GM18909 (cell line): ENCODE measurements at regions not wholly inside any gene's neighbourhood (a gene's known extent, or its start where the extent isn't known, plus 50 kb on each side); places are given as distances from the start of the nearest gene placed in this dataset.
A peak's percentile ranks its signal among the peaks of the same experiment; 100 is the strongest.

Experiments used
- ATAC-seq: cut with Tn5 transposase; IDR thresholded peaks from one replicate; pipeline ENCODE4 v1.9.1; 2021; ENCODE audit warnings: mild to moderate bottlenecking; ENCODE audit not compliant: unreplicated experiment, poor library complexity

DNA sequence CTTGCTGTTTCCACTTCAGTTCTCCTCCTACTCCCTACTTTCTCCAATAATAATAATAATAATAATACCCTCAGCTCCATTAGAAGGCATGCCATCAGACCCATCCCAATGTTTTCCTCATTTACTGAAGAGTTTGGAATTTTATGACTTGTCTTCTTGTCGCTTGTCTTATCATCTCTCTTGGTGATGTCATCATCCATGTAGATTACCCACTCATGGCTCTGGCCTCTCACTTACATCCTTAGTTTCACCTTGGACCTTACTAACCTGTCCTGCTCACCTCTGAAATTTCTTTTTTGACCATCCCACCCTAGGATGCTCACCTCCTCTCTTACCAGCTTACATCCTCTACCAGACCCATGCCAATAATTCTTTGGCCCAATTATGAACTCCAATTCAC lies 329.3 kb downstream of the ACTL7B start:
- no peak for ATAC-seq

DNA sequence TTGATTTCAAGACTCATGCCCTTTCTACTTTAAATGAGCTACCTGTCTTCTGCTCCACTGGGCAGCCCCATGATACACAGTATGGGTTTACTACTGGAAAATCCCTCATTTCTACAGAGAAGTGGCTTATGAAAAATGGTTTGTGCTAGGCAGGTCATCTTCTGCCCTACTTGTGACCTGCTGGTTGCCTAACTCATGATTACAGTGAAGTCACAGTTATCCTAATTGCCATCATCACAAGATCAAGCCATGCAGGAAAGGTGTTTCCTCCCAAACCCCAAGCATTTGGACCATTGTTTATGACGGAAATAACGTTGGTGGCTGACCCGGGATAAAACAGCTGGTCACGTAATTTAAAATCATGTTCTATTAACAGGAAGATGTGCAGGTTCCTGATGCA lies 330.6 kb downstream of the ACTL7B start:
- no peak for ATAC-seq

DNA sequence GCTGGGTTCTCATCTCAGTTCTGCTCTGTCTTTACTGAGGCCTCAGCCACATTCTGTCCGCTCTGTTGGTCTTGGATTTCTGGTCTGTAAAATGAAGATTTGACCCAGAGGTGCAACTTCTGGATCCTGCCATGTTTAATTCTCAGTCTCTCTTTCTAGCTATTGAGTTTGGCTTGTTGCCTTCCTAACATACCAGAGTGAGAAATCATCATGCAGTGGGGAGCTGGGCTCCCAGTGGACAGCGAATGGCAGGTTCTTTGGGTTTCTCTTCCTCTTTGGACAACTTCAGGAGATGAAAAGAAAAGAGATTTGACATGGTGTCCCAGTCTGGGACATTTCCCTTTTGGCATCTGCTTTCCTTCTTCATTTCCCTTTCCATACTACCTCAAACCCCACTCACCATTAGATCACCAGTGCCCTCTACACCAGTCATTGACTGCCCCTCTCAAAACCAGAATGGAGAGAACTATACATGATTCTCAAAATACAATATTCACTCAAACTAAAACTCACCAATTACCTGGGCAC lies 334.7 kb downstream of the ACTL7B start:
- no peak for ATAC-seq

DNA sequence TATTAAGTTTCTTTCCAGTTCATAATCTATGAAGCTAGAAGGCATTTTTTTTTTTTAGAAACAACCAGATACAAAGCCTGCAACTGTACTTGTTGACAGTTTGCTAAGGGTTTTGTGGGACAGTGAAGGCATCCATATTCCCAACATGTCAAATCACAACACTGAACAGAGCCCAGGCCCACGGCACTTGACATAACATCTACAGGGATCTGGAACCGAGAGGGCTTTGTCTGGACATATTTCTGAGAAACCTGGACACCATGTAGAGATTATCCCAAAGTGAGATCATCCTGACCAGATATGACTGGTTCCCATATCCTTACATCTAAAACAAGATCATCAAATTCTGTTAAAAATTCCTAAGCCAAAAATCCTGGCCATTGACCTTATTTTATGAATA lies 336.3 kb downstream of the ACTL7B start:
- no peak for ATAC-seq

DNA sequence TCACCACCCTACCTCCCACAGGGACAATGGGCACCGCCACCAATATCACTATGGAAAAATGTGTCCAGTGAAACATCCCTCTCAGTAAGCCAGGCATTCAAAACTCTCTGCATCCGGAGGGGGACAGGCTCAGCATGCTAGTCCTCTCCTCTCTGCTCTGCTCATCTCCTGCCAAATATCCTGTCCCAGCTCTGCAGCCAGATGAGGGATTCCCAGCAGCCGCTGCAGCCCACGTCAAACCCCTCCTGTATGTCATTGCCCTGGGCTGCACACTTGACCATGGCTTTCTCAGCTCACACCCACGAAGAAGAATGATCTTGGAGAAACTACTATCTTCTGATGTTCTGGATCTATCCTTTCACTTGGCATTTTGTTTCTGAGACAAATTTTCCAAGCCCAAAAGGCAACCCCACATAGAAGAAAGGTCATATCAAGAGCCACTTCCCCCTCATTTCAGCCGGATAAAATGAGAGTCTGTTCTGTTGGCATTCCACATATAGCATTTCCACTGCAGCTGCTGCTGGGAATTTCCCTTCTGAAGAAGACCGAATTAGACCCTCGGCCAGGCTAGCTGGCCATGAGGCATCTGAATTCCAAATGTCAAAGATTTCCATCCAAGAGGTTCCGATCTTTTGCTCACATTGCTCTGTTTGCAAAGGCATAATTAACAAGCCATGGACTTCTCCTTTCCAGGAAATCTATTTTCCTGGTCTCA lies 338.0 kb downstream of the ACTL7B start:
- ATAC-seq: no peak

DNA sequence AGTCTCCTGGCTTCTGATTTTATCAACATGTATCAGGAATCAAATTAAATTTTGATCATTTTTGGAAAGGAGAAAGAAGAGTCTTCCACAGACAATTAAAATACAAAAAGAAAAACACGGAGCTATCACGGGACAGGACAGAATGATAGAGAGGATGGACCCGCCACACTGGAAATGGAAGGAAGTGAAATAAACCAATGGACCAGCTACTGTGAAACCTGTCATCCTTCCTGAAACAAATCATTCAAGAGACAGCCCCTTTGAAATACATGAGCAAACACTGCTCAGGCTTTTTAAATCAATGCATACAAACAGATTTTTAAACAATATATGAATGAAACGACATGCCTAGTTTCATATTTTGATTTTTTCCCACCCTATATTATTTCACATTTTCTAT lies 339.4 kb downstream of the ACTL7B start:
- ATAC-seq: no peak

DNA sequence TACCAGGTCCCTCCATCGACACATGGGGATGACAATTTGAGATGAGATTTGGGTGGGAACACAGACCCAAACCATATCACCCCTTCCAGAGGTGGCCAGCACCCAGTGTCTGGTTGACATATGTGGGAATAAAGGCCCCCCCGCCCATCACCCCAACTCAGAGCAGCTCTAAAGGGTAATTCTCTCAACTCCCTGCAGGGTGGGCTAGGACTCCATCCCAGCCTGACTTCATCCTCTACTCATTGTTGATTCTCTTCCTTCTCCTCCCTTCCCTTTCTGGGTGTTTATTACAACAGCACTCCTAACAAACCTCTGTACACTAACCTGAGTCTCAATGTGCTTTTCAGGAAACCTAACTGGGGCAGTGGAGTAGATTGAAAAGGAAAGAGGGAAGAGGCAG lies 339.9 kb downstream of the ACTL7B start:
- no peak for ATAC-seq

DNA sequence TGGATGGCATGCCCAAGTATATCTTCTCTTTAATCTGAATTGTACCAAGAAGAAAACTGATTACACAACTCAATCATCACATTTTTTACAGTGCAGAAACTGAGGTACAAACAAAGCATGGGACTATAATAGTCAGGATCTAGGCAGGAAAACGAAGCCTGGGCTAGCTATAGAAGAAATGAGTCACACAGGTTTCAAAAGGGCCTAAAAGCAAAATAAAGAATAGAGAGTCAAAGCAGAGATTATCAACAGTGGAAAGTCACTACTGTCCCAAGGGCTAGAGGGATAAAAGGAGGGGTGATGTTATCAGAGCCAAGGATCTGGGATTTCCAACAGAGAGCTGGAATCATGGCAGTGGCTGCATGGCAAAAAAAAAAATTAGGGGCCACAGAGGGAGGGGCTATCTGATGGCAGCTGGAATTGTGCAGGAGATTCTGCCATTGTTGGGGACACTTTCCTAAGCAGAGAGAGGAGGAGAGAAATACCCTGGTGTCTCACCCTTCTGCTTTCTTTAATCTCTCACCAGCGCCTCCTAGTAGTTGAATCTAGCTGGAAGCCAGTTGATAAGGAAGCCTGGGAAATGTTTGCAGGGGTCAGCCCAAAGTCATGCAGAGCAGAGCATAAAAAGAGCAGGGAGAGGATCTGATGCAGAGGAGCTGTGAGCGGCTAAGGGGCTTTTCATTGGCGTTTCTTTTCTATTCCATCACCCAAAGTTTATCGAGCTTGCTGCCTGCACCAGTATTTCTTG lies 343.2 kb downstream of the ACTL7B start:
- no peak for ATAC-seq

DNA sequence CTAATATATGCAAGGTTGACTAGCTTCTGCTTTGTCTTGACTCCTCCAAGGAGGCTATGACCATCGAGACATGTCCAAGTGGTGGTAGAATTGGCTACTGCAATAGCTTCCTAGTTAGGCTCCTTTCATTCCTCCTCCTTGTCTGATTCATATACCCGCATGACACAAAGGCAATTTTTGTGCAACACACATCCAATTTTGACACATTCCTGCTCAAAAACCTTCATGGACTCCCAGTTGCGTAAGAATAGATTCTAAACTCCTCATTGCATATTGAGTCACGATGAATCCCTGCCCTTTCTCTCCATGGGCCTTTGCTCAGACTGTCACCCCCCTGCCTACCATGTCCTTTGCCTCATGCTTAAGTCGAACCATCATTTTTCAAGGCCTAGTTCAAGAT lies 344.5 kb downstream of the ACTL7B start:
- no peak for ATAC-seq

DNA sequence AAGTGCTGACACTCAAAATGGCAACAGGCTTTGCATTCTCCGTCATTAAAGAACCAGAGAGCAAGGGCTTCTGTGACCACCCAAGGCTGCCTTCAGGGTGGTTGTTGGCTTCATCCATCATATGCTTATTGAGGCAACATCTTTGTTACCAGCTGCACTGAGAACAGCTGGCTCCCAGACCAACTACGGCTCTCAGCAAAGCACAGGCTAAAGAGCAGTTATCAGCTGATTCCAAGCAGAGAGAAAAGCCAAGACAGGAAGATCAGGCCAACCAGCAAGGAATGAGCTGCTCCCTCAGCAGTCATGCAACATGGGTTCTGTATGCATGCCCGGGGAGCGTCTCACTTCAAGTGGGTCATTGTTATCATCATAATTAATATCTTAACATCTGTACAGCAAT lies 358.9 kb downstream of the ACTL7B start:
- no peak for ATAC-seq

DNA sequence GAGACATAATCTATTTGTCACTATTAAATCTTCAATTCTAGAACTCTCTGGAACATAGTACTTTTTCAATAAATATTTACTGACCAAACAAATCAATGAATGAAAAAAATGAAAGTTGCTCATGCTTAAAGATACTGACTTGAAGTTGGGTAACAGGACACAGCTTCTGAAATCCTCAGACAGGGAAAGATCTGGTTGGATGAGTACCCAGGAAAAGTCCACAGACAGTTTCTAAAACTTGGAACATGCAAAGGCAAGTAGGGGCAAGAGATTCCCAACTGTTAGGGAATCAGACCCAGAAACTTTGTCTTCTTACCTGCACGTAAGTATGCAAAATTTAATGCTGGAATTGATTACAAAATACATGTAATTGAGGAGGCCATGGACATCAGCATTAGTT lies 366.2 kb downstream of the ACTL7B start:
- ATAC-seq: no peak

DNA sequence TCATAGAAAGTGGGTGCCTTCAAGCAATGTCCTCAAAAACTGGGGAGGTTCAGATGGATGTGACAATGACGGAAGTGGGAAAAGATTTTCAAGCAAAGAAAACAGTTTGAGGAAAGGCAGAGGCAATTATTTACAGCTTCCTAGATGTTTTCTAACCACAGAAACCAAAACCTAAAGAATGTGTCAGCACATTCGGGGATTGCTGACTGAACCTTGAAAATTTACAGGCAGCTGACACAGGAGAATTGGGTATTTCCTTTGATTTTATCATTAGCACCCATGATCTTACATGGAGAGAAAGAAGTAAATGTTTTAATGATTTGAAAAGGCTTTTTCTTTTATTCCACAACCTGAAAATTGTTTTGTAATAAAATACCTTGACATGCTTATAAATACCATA lies 369.0 kb downstream of the ACTL7B start:
- ATAC-seq: no peak

DNA sequence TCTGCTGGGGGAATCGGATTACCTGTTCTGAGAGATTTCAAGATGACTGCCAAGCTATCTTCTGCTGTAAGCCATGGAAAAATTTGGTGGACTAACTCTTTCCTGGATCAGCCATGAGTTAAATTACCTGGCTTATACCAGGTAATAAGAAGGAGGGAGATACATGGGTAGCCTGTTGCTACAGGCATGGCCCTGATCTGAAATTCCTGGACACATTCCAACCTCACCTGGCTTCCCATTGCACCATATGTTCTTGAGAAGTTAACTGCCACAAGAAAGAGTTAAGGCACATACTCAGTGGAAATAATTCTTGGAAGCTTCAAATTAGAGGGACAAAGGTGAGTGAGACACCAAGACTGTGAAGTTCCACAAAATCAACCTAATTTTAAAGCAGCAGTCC lies 371.3 kb downstream of the ACTL7B start:
- no peak for ATAC-seq

DNA sequence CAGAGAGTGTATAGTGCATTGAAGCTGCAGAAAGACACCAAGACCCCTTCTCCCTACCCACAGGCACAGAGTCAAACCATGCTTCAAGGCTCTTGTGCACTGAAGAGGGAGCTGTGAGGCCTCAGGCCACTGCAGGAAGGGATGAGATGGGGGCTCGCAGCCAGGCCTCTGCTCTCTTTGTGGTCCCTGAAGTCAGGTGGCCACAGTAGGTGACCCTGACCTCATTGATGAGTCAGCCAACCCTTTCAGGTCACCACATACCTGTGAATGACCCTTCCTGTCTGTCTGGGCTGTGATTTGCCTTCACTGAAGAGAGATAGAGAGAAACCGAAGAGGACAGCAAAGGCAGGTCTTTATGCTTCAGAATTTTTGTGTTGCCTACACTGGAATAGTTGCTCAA lies 372.1 kb downstream of the ACTL7B start:
- no peak for ATAC-seq

DNA sequence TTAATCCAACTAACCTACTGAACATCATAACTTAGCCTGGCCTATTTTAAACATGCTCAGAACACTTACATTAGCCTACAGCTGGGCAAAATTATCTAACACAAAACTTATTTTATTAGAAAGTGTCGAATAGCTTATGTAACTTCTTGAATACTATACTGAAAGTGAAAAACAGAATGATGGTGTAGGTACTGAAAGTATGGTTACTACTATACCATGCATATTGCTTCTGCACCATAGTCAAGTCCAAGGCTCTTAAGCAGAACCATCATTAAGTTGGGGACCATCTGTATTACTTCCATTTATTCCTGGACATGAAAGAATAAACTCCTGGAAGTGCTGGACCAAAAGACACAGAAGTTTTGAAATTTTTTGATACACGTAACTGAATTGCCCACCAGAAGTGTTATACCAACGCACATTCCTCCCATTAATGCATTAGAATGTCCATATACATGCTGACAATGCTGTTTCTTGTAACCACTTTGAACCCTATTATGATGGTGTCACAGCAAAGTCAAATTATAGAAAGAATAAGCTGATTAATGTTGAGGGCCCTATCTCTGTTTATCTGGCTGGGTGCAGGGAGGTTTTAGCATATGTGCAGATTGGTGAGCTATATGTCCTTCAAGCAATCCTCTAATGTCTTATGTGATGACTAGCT lies 375.7 kb downstream of the ACTL7B start:
- no peak for ATAC-seq

DNA sequence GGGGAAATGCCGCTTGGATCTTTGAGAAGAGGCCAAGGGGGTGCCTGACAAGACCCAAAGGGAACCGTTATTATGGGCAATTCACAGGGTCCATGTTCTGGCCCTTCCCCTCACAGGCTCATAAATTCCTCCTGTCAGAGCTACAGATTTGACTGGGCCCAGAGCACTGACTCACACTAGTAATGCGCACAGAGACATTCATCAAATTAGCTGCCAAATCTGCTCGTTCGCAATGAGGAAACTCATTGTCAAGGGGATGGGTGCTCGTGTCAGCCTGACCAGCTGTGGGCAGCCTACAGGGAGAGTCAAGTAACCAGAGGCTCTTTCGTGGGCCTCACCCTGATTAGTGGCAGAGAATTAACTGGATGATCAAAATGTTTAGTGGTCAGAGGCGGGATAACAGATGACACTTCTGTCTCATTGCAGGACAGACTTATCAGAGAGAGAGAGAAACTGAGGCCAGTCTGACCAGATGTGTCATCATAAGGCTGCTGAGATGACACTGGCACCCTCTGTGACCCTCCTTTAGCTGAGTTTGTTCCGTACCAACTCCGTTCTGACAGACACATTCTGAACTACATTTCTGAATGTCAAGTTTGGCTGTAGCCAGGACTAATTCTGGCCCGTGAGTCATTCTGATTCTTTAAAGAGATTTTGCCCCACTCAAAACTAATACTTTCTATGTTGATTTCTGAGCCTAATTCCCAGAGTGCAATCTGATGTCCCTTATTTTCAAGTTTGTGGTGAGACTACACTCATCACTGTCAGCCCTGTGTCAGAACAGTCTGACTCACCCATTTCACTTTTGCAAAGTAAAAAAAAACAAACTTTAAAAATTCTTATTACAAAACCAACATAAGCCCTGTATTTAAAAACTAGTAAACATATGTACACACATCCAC lies 377.1 kb downstream of the ACTL7B start:
- peak; percentile 82 for ATAC-seq

DNA sequence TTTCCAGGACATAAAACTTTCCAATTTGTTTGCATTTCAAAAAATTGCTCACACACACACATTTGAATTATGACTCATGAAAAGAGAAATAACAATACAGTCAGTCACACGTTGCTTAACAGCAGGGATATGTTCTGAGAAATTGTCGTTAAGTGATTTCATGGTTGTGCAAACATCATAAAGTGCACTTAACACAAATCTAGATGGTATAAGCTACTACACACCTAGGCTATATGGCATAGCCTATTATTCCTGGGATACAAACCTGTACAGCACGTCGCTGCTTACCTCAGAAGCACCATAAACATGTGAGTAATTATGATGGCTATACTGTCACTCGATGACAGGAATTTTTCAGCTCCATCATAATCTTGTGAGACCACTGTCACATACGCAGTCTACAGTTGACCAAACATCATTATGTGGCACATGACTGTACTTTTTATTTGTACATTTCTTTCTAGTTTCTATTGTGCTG lies 378.2 kb downstream of the ACTL7B start:
- ATAC-seq: no peak

DNA sequence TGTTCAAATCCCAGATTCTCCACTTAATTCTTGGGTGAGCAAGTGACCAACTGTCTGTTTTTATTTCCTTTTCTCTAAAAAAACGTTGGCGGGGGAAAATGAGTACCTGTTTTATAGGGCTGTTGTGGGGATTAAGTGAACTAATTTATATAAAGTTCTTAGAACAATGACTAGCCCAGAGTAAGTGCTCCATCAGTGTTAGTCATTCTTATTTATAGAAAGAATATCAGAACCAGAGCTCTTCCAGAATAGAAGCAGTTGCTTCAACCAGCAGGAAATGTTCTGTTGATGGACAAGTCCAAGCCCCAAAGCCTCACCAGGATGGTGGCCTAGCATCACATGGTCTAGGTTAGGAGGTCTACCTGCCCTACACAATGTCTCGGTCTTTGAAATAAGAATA lies 379.2 kb downstream of the ACTL7B start:
- ATAC-seq: no peak

DNA sequence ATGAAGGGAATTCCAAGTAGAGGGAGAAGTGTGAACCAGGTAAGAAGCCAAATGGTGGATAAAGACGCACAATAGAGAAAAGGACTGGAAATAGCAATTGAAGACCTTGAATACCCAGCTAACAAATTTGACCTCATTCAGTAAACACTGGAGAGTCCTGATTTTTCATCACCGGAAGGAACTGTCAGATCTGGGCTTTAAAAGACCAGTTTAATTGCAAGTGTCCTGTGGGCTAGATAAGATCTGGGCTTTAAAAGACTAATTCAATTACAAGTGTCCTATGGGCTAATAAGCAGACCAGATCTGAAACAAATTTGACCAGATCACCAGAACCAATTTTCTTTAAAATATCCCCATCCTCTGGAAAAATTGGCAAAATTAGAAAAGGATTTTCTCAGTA lies 380.0 kb downstream of the ACTL7B start:
- no peak for ATAC-seq

DNA sequence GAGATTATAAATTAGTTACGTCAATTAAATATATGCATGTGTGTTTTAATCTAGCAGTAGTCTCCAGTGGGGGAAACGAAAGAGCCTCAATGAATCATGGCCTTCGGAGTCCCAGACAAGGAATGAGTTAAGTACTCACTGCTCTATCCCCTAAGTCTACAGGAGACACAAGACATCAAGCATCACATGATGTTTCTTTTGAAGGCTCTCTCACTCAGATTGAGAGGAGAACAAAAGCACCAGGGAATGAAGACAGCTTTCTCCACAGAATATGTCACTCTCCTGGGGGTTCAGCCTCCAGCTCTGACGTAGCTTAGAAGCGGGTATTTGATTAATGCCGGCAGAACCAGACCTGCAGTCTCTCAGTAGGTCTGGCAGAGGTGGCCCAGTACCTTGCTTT lies 381.4 kb downstream of the ACTL7B start:
- no peak for ATAC-seq
